HepG2 (cell line): ENCODE measurements at regions not wholly inside any gene's neighbourhood (a gene's known extent, or its start where the extent isn't known, plus 50 kb on each side); places are given as distances from the start of the nearest gene placed in this dataset.
"Not testable (repeated sequence)": the region's sequence is repeated elsewhere in the genome, so short reads cannot be mapped to it uniquely, and the experiment has no call there.

Source experiments
- ATAC-seq: fragments of 200-7000 bp; cut with Tn5 transposase; 3 replicates; pipeline ENCODE4 v1.9.1; 2020; ENCODE audit warnings: mild to moderate bottlenecking, moderate library complexity
- BruUV-seq: library from RNA; stranded (reverse); fragments of 400-500 nt; replicated peaks from 2 replicates; lab custom pipeline; 2021; lab: Mats Ljungman, UMichigan
- CTCF ChIA-PET: fragments of 300-600 bp; formaldehyde crosslinking; extraction: SDS; loops from one replicate; lab custom pipeline; 2021; ENCODE audit warnings: low total read pairs, inconsistent platforms, low intra/inter-chr PET ratio; lab: Yijun Ruan, JAX
- POLR2A ChIA-PET: fragments of 350-600 bp; sonication (Branson Sonifier 250); formaldehyde crosslinking; loops from one replicate; lab custom pipeline; 2020; ENCODE audit warnings: antibody characterized with exemption, inconsistent platforms; lab: Yijun Ruan, JAX
- DNase-seq: peaks from one replicate; pipeline ENCODE4 v3.0.0-alpha.2; 2015; ENCODE audit warnings: low spot score
- FAIRE-seq: peaks from 3 replicates; lab custom pipeline; 2011; peaks lifted over from hg19 to GRCh38; lab: Jason Lieb, UNC
- H2AFZ ChIP-seq: one replicate; pipeline ENCODE4 v1.6.1; 2011; ENCODE audit warnings: low read length, inconsistent platforms
- H3K27ac ChIP-seq: fragments of 300-600 bp; 3 replicates; pipeline ENCODE4 v1.8.0; 2011; ENCODE audit warnings: mixed run types, mild to moderate bottlenecking, mixed read lengths, low read length, inconsistent platforms; ENCODE audit not compliant: insufficient read depth; ENCODE audit errors: extremely low read length
- H3K27me3 ChIP-seq, 2 experiments: fragments of 200-600 bp in 1 of 2; 2 replicates in 1 of 2; 3 replicates in 1 of 2; pipeline versions ENCODE4 v1.6.0 to v1.8.0; 2011; ENCODE audit warnings: low read length in 2 of 2, mild to moderate bottlenecking in 2 of 2, moderate library complexity in 2 of 2, inconsistent platforms in 1 of 2; ENCODE audit not compliant: insufficient read depth in 2 of 2, control insufficient read depth in 1 of 2
- H3K36me3 ChIP-seq, 2 experiments: fragments of 200-600 bp in 1 of 2; replicated peaks in 1 of 2; 2 replicates in 1 of 2; 3 replicates in 1 of 2; pipeline versions ENCODE4 v1.5.1 to v1.8.0; 2011; ENCODE audit warnings: low read length in 2 of 2, inconsistent platforms in 1 of 2; ENCODE audit not compliant: insufficient read depth in 2 of 2, control insufficient read depth in 1 of 2
- H3K4me1 ChIP-seq: 2 replicates; pipeline ENCODE4 v1.5.1; 2012; ENCODE audit warnings: low read length, inconsistent platforms; ENCODE audit not compliant: insufficient read depth
- H3K4me2 ChIP-seq: 2 replicates; pipeline ENCODE4 v1.6.0; 2011; ENCODE audit warnings: low read depth, low read length, inconsistent platforms
- H3K4me3 ChIP-seq, 3 experiments: fragments of 200-600 bp in 1 of 3; sonication (generic), shearing (Covaris generic) in 1 of 3; replicated peaks in 1 of 3; 2 replicates each; pipeline ENCODE4 v1.5.1; 2011 to 2016; ENCODE audit warnings: low read length in 3 of 3, inconsistent platforms in 2 of 3, low read depth in 2 of 3, mild to moderate bottlenecking in 2 of 3, control low read depth in 1 of 3, mixed read lengths in 1 of 3; ENCODE audit not compliant: insufficient read depth in 1 of 3
- H3K79me2 ChIP-seq: one replicate; pipeline ENCODE4 v1.6.1; 2011; ENCODE audit warnings: low read length, inconsistent platforms; ENCODE audit not compliant: insufficient read depth
- H3K9ac ChIP-seq: 2 replicates; pipeline ENCODE4 v1.6.0; 2011; ENCODE audit warnings: mild to moderate bottlenecking, low read depth, low read length, inconsistent platforms; ENCODE audit not compliant: insufficient read depth
- H3K9me3 ChIP-seq: 2 replicates; pipeline ENCODE4 v1.5.1; 2012; ENCODE audit warnings: mild to moderate bottlenecking, low read length
- H4K20me1 ChIP-seq: 2 replicates; pipeline ENCODE4 v1.6.0; 2011; ENCODE audit warnings: inconsistent platforms, mild to moderate bottlenecking, low read length, moderate library complexity; ENCODE audit not compliant: insufficient read depth
- WGBS: methylation state at CpG from one replicate; pipeline ENCODE4 v1.1.6; 2017; ENCODE audit warnings: low lambda C conversion rate; 5-methylcytosine and 5-hydroxymethylcytosine counted together
- in situ Hi-C: cut with HindIII; loops from 2 replicates; pipeline ENCODE4 v1.10.0; 2017; ENCODE audit warnings: low pct_unique_long_range_greater_than_20kb; ENCODE audit not compliant: extremely low pct_ligation_motif_present
- intact Hi-C: fragments of 100-400 bp; cut with micrococcal nuclease; formaldehyde crosslinking; loops from one replicate; pipeline ENCODE4 v1.10.0; 2022; ENCODE audit not compliant: unreplicated experiment

- H3K9ac ChIP-seq, H3K27ac ChIP-seq, H3K4me3 ChIP-seq, BruUV-seq, DNase-seq, POLR2A ChIA-PET, H3K79me2 ChIP-seq, in situ Hi-C loops, H3K27me3 ChIP-seq, H3K4me2 ChIP-seq, FAIRE-seq, CTCF ChIA-PET, H4K20me1 ChIP-seq, H3K36me3 ChIP-seq, H2AFZ ChIP-seq, intact Hi-C loops, H3K4me1 ChIP-seq, H3K9me3 ChIP-seq, ATAC-seq: not testable (repeated sequence)
- WGBS = 69% methylated on average over 2 of the region's 7 CpGs
Measured at GRCh38 chr2:91527491-91528031, 2836.1 kb downstream of the RPIA start.

GRCh38 chr2:91528361-91528760 lies 2836.9 kb downstream of the RPIA start:
- H3K9me3 ChIP-seq, H3K4me1 ChIP-seq, H3K9ac ChIP-seq, H3K36me3 ChIP-seq, ATAC-seq, in situ Hi-C loops, POLR2A ChIA-PET, H3K27ac ChIP-seq, BruUV-seq, H3K27me3 ChIP-seq, DNase-seq, intact Hi-C loops, H2AFZ ChIP-seq, CTCF ChIA-PET, H3K79me2 ChIP-seq, FAIRE-seq, H3K4me2 ChIP-seq, H3K4me3 ChIP-seq, H4K20me1 ChIP-seq: not testable (repeated sequence)
- WGBS = no CpG with 5 or more reads among the region's 2 CpGs

DNA sequence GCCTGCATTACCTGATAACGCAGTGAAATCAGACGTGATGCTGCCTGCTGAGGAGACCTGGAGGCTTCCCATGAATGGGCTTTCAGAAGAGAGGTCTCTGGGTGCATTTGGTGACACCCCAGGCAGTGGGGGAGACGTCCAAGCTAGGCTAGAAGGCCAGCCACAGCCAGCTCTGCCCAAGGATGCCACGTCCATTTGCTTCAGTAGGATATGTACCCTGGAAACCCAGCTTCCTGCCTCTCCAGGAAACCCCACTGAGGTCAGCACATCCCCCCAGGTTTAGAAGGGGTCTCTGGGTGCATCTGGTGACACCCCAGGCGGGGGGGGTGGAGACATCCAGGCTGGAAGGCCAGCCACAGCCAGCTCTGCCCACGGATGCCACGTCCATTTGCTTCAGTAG lies 2844.6 kb downstream of the RPIA start:
- H3K79me2 ChIP-seq, H3K4me1 ChIP-seq, intact Hi-C loops, H3K27ac ChIP-seq, DNase-seq, ATAC-seq, CTCF ChIA-PET, H3K9ac ChIP-seq, H3K36me3 ChIP-seq, H3K9me3 ChIP-seq, BruUV-seq, H2AFZ ChIP-seq, H4K20me1 ChIP-seq, FAIRE-seq, POLR2A ChIA-PET, H3K27me3 ChIP-seq, H3K4me3 ChIP-seq, H3K4me2 ChIP-seq, in situ Hi-C loops: not testable (repeated sequence)
- WGBS = 8% methylated on average over 5 of the region's 7 CpGs

GRCh38 chr2:91536549-91537263 lies 2845.2 kb downstream of the RPIA start:
- H3K27me3 ChIP-seq, H2AFZ ChIP-seq, H3K36me3 ChIP-seq, BruUV-seq, H3K27ac ChIP-seq, CTCF ChIA-PET, H3K4me1 ChIP-seq, H3K9me3 ChIP-seq, POLR2A ChIA-PET, FAIRE-seq, H3K9ac ChIP-seq, intact Hi-C loops, DNase-seq, H3K4me3 ChIP-seq, H3K4me2 ChIP-seq, H3K79me2 ChIP-seq, H4K20me1 ChIP-seq, in situ Hi-C loops, ATAC-seq: not testable (repeated sequence)
- WGBS = 29% methylated on average over 13 of the region's 17 CpGs
